WTC11 (cell line): ENCODE measurements at regions not wholly inside any gene's neighbourhood (a gene's known extent, or its start where the extent isn't known, plus 50 kb on each side); places are given as distances from the start of the nearest gene placed in this dataset.

Experiments used
- EMX1 ChIP-seq: fragments of 250-450 bp; sonication (Bioruptor Pico); IDR thresholded peaks from 2 replicates; pipeline ENCODE4 v1.8.0; 2021; ENCODE audit warnings: mild to moderate bottlenecking
- JUN ChIP-seq: sonication (generic); formaldehyde crosslinking; IDR thresholded peaks from 2 replicates; pipeline ENCODE4 v1.8.0; 2023; ENCODE audit warnings: mild to moderate bottlenecking, missing genetic modification reagents
- PRRX2 ChIP-seq: fragments of 250-450 bp; sonication (Bioruptor Pico); IDR thresholded peaks from 2 replicates; pipeline ENCODE4 v1.8.0; 2021; ENCODE audit warnings: mild to moderate bottlenecking
- TEAD4 ChIP-seq: sonication (generic); formaldehyde crosslinking; IDR thresholded peaks from 2 replicates; pipeline ENCODE4 v1.8.0; 2022; ENCODE audit warnings: mild to moderate bottlenecking, missing genetic modification reagents
- ZNF263 ChIP-seq: sonication (generic); formaldehyde crosslinking; IDR thresholded peaks from 2 replicates; pipeline ENCODE4 v1.8.1; 2022; ENCODE audit warnings: low read depth, mild to moderate bottlenecking, moderate library complexity, missing genetic modification reagents
- TF ChIP-seq, protein P1 (sequence below): fragments of 200-600 bp; IDR thresholded peaks from 2 replicates; pipeline ENCODE4 v1.8.0; 2022; ENCODE audit warnings: antibody characterized with exemption
- TF ChIP-seq, protein P2 (sequence below): sonication (generic); formaldehyde crosslinking; IDR thresholded peaks from 2 replicates; pipeline ENCODE4 v1.8.1; 2022; ENCODE audit warnings: mild to moderate bottlenecking, missing genetic modification reagents, moderate library complexity, borderline replicate concordance

DNA sequence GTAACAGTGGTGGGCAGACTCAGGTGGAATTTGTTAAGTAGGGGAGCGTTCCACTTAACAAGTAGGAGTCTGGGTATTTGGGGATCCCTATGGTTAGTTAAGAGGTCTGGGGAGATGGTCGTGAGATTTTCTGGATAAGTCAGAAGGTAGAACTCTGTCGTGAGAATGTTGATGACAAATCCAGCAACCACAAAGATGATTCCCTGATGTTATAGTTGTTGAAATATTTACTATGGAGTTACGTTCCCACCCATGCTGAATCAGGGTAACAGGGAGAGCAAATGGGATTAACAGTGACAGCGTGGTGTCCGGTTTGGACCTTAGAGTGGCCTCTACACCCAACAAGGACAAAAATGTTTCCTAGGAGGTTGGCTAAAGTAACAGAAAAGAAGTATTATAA, 110.8 kb downstream of the MFSD1 start:
- TF ChIP-seq, protein P1, sequence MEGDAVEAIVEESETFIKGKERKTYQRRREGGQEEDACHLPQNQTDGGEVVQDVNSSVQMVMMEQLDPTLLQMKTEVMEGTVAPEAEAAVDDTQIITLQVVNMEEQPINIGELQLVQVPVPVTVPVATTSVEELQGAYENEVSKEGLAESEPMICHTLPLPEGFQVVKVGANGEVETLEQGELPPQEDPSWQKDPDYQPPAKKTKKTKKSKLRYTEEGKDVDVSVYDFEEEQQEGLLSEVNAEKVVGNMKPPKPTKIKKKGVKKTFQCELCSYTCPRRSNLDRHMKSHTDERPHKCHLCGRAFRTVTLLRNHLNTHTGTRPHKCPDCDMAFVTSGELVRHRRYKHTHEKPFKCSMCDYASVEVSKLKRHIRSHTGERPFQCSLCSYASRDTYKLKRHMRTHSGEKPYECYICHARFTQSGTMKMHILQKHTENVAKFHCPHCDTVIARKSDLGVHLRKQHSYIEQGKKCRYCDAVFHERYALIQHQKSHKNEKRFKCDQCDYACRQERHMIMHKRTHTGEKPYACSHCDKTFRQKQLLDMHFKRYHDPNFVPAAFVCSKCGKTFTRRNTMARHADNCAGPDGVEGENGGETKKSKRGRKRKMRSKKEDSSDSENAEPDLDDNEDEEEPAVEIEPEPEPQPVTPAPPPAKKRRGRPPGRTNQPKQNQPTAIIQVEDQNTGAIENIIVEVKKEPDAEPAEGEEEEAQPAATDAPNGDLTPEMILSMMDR, result no peak
- TF ChIP-seq JUN (CRISPR knock-in tag), result no peak
- TF ChIP-seq EMX1 (CRISPR knock-in tag), result no peak
- TF ChIP-seq, protein P2, sequence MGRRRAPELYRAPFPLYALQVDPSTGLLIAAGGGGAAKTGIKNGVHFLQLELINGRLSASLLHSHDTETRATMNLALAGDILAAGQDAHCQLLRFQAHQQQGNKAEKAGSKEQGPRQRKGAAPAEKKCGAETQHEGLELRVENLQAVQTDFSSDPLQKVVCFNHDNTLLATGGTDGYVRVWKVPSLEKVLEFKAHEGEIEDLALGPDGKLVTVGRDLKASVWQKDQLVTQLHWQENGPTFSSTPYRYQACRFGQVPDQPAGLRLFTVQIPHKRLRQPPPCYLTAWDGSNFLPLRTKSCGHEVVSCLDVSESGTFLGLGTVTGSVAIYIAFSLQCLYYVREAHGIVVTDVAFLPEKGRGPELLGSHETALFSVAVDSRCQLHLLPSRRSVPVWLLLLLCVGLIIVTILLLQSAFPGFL (CRISPR knock-in tag), result no peak
- no peak for TF ChIP-seq ZNF263 (CRISPR knock-in tag)
- TF ChIP-seq TEAD4, result no peak
- no peak for TF ChIP-seq PRRX2 (CRISPR knock-in tag)
